GM18511 (cell line): ENCODE measurements at regions not wholly inside any gene's neighbourhood (a gene's known extent, or its start where the extent isn't known, plus 50 kb on each side); places are given as distances from the start of the nearest gene placed in this dataset.
A peak's percentile ranks its signal among the peaks of the same experiment; 100 is the strongest.

ENCODE experiments used
- ATAC-seq: cut with Tn5 transposase; IDR thresholded peaks from one replicate; pipeline ENCODE4 v1.9.1; 2021; ENCODE audit warnings: mild to moderate bottlenecking, moderate library complexity; ENCODE audit not compliant: unreplicated experiment

- ATAC-seq: no peak
Measured at GRCh38 chr12:11446372-11446771, 51.0 kb upstream of the PRB2 start.

- no peak for ATAC-seq
Measured at GRCh38 chr12:11457996-11458645, 62.8 kb upstream of the PRB2 start.

GRCh38 chr12:11460343-11461023 is 65.1 kb upstream of the PRB2 start:
- no peak for ATAC-seq

GRCh38 chr12:11461433-11461832 is 66.1 kb upstream of the PRB2 start:
- no peak for ATAC-seq

- ATAC-seq: no peak
Measured at GRCh38 chr12:11477110-11477509, 81.7 kb upstream of the PRB2 start.

- no peak for ATAC-seq
Measured at GRCh38 chr12:11482955-11483354, 87.6 kb upstream of the PRB2 start.

GRCh38 chr12:11486623-11487444 is 91.5 kb upstream of the PRB2 start:
- peak; percentile 89 for ATAC-seq

- ATAC-seq: no peak
Measured at GRCh38 chr12:11496157-11496851, 100.9 kb upstream of the PRB2 start.

GRCh38 chr12:11497438-11497837 is 102.1 kb upstream of the PRB2 start:
- ATAC-seq: no peak

- ATAC-seq: peak; percentile 84
Measured at GRCh38 chr12:11497995-11498394, 102.6 kb upstream of the PRB2 start.

GRCh38 chr12:11498574-11498973 is 103.2 kb upstream of the PRB2 start:
- peak; percentile 53 for ATAC-seq

GRCh38 chr12:11499806-11500187 is 104.4 kb upstream of the PRB2 start:
- no peak for ATAC-seq

GRCh38 chr12:11500188-11500860 is 105.0 kb upstream of the PRB2 start:
- peak; percentile 51 for ATAC-seq

GRCh38 chr12:11500861-11501230 is 105.5 kb upstream of the PRB2 start:
- ATAC-seq: no peak

GRCh38 chr12:11508699-11509098 is 113.3 kb upstream of the PRB2 start:
- no peak for ATAC-seq

- no peak for ATAC-seq
Measured at GRCh38 chr12:11509326-11509725, 114.0 kb upstream of the PRB2 start.

- ATAC-seq: no peak
Measured at GRCh38 chr12:11510671-11511070, 115.3 kb upstream of the PRB2 start.

- ATAC-seq: no peak
Measured at GRCh38 chr12:11513288-11513687, 117.9 kb upstream of the PRB2 start.

GRCh38 chr12:11517080-11517479 is 121.7 kb upstream of the PRB2 start:
- ATAC-seq: no peak

- no peak for ATAC-seq
Measured at GRCh38 chr12:11524446-11524845, 125.0 kb upstream of the ETV6 start.

GRCh38 chr12:11534064-11534463 is 115.4 kb upstream of the ETV6 start:
- ATAC-seq: no peak
